ENCODE measurements at regions not wholly inside any gene's neighbourhood (a gene's known extent, or its start where the extent isn't known, plus 50 kb on each side); places are given as distances from the start of the nearest gene placed in this dataset.

- H3K4me3 ChIP-seq (ENCODE audit: low read depth, low read length): no peak overlapping the region
- TF ChIP-seq, protein P1, sequence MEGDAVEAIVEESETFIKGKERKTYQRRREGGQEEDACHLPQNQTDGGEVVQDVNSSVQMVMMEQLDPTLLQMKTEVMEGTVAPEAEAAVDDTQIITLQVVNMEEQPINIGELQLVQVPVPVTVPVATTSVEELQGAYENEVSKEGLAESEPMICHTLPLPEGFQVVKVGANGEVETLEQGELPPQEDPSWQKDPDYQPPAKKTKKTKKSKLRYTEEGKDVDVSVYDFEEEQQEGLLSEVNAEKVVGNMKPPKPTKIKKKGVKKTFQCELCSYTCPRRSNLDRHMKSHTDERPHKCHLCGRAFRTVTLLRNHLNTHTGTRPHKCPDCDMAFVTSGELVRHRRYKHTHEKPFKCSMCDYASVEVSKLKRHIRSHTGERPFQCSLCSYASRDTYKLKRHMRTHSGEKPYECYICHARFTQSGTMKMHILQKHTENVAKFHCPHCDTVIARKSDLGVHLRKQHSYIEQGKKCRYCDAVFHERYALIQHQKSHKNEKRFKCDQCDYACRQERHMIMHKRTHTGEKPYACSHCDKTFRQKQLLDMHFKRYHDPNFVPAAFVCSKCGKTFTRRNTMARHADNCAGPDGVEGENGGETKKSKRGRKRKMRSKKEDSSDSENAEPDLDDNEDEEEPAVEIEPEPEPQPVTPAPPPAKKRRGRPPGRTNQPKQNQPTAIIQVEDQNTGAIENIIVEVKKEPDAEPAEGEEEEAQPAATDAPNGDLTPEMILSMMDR (conservative IDR thresholded peaks at IDR 0.05; ENCODE audit: low read depth, low read length): no peak
- no peak for DNase-seq (ENCODE audit: low read depth)
Measured at GRCh38 chr7:109735881-109736280, 1166.2 kb downstream of the DNAJB9 start.

- TF ChIP-seq, protein P1 (conservative IDR thresholded peaks at IDR 0.05; ENCODE audit: low read depth, low read length): no peak
- no peak overlapping the region for H3K4me3 ChIP-seq (ENCODE audit: low read depth, low read length)
- DNase-seq (ENCODE audit: low read depth): no peak
Measured at GRCh38 chr7:109745677-109746410, 1176.2 kb downstream of the DNAJB9 start.

DNA sequence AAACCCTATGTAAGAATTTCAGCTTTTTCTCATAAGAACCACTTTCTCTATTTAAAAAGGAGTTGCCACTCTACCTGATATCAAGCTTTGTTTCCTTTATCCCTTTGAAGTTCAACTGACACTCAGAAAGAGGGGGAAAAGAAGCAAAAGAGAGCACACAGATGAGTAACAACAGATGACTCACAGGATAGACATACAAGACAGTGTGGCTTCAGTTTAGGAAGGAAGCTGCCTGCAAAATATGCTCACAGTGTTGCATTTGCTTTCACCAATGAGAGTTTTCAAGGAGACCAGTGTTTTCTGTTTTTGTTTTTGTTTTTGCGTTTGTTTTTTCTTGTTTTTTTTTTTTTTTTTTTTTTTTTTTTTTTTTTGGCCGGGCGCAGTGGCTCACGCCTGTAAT, 1181.6 kb downstream of the DNAJB9 start:
- DNase-seq (ENCODE audit: low read depth): no peak
- TF ChIP-seq, protein P1 (conservative IDR thresholded peaks at IDR 0.05; ENCODE audit: low read depth, low read length): no peak
- H3K4me3 ChIP-seq (ENCODE audit: low read depth, low read length): no peak overlapping the region

GRCh38 chr7:109752068-109752467, 1182.4 kb downstream of the DNAJB9 start:
- DNase-seq (ENCODE audit: low read depth): no peak
- H3K4me3 ChIP-seq (ENCODE audit: low read depth, low read length): no peak overlapping the region
- TF ChIP-seq, protein P1 (conservative IDR thresholded peaks at IDR 0.05; ENCODE audit: low read depth, low read length): no peak

GRCh38 chr7:109757713-109758112, 1188.0 kb downstream of the DNAJB9 start:
- no peak for DNase-seq (ENCODE audit: low read depth)
- TF ChIP-seq, protein P1 (conservative IDR thresholded peaks at IDR 0.05; ENCODE audit: low read depth, low read length): no peak
- H3K4me3 ChIP-seq (ENCODE audit: low read depth, low read length): no peak overlapping the region

DNA sequence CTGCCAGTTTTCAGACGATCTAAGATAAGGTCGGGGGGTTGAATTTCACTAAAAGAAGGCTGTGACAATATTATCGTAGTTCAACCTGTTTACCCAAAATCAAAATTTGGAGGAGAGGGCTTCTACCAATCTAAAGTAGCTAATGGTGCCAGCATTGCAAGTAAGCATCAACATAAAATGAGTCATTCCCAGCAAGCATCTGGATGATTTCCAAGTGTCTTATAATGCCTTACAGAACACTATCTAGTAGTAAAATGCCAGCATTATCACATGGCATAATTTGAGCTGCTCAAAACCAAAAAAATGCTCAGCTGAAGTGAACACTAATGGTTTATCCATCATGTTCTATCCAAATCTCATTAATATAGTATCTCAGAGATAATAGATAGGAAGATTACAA, 1193.9 kb downstream of the DNAJB9 start:
- TF ChIP-seq, protein P1 (conservative IDR thresholded peaks at IDR 0.05; ENCODE audit: low read depth, low read length): no peak
- H3K4me3 ChIP-seq (ENCODE audit: low read depth, low read length): no peak overlapping the region
- no peak for DNase-seq (ENCODE audit: low read depth)

DNA sequence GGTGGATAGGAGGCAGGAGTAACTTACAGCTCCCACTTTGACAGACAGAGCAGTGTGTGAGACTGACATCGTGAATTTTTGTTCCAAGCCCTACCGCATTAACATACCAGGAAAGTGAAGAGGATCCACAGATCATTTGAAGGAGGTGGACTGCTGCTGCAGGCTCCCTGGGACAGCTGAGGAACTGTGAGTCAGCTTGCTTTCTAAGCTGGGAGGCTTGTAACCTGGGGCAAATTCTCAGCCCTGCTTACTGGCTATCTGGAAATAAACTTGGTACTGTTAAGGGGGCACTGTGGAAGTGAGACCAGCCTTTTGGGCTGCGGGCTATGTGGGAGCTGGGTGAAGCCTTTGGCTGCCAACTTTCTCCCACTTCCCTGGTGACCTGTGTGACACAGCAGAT, 1202.5 kb downstream of the DNAJB9 start:
- TF ChIP-seq, protein P1 (conservative IDR thresholded peaks at IDR 0.05; ENCODE audit: low read depth, low read length): no peak
- no peak for DNase-seq (ENCODE audit: low read depth)
- no peak overlapping the region for H3K4me3 ChIP-seq (ENCODE audit: low read depth, low read length)
